Uterus (tissue), 2 donors: ENCODE measurements at regions not wholly inside any gene's neighbourhood (a gene's known extent, or its start where the extent isn't known, plus 50 kb on each side); places are given as distances from the start of the nearest gene placed in this dataset.

Experiments
- POLR2A ChIP-seq, 2 donors: fragments of 450-650 bp; IDR thresholded peaks; one replicate each; pipeline ENCODE4 v1.6.1; 2016; ENCODE audit warnings: antibody characterized with exemption in 2 of 2, mild to moderate bottlenecking in 1 of 2, moderate library complexity in 1 of 2
- TF ChIP-seq, protein P1 (sequence below), 4 experiments: fragments of 200-600 bp in 2 of 4; fragments of 450-650 bp in 2 of 4; sonication (generic) in 2 of 4; IDR thresholded peaks; one replicate each; pipeline ENCODE4 v1.5.1; 2016 to 2019; ENCODE audit warnings: antibody characterized with exemption in 4 of 4, mild to moderate bottlenecking in 2 of 4, moderate library complexity in 1 of 4

DNA sequence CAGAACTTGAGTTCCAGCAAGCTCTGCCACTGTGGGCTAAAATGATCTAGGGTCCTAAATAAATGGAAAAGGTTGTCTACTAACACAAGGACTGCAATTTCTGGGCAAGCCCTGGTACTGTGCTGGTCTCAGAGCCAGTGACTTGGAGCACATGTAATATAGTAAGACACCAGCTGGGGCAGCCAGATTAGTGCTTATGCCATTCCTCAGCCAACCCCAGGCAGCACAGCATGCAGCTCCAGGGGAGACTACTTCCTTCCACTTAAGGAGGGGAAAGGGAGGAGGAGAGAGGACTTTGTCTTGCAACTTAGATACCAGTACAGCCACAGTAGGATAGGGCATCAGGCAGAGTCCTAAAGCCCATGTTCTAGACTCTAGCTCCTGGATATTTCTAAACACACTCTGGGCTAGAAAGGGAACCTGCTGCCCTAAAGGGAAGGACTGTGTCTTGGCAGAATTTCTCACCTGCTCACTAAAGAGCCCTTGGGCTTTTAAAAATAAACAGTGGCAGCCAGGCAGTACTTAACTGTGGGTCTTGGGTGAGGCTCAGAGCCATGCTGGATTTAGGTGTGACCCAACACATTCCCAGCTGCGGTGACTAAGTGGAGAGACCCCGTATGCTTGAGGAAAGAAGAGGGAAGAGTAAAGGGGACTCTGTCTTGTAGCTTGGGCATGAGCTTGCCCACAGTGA, 223.7 kb upstream of the BCHE start:
- TF ChIP-seq, protein P1, sequence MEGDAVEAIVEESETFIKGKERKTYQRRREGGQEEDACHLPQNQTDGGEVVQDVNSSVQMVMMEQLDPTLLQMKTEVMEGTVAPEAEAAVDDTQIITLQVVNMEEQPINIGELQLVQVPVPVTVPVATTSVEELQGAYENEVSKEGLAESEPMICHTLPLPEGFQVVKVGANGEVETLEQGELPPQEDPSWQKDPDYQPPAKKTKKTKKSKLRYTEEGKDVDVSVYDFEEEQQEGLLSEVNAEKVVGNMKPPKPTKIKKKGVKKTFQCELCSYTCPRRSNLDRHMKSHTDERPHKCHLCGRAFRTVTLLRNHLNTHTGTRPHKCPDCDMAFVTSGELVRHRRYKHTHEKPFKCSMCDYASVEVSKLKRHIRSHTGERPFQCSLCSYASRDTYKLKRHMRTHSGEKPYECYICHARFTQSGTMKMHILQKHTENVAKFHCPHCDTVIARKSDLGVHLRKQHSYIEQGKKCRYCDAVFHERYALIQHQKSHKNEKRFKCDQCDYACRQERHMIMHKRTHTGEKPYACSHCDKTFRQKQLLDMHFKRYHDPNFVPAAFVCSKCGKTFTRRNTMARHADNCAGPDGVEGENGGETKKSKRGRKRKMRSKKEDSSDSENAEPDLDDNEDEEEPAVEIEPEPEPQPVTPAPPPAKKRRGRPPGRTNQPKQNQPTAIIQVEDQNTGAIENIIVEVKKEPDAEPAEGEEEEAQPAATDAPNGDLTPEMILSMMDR (IDR thresholded peaks at IDR 0.05) = no peak
- no peak for TF ChIP-seq POLR2A (IDR thresholded peaks at IDR 0.05)
